ENCODE measurements at regions not wholly inside any gene's neighbourhood (a gene's known extent, or its start where the extent isn't known, plus 50 kb on each side); places are given as distances from the start of the nearest gene placed in this dataset.
"Not testable (repeated sequence)": the region's sequence is repeated elsewhere in the genome, so short reads cannot be mapped to it uniquely, and the experiment has no call there.

- DNase-seq (ENCODE audit: low read depth in 2 of 2) = no peak
Measured at GRCh38 chr9:81076131-81076530, 613.2 kb downstream of the TLE1 start.

GRCh38 chr9:81074221-81074620 lies 615.1 kb downstream of the TLE1 start:
- no peak for DNase-seq (ENCODE audit: low read depth in 2 of 2)

GRCh38 chr9:81073821-81074220 lies 615.5 kb downstream of the TLE1 start:
- no peak for DNase-seq (ENCODE audit: low read depth in 2 of 2)

GRCh38 chr9:81072758-81073157 lies 616.6 kb downstream of the TLE1 start:
- DNase-seq (ENCODE audit: low read depth in 2 of 2) = no peak

- no peak for DNase-seq (ENCODE audit: low read depth in 2 of 2)
Measured at GRCh38 chr9:81071108-81071507, 618.2 kb downstream of the TLE1 start.

- no peak for DNase-seq (ENCODE audit: low read depth in 2 of 2)
Measured at GRCh38 chr9:81070689-81071088, 618.7 kb downstream of the TLE1 start.

- no peak for DNase-seq (ENCODE audit: low read depth in 2 of 2)
Measured at GRCh38 chr9:81069923-81070322, 619.4 kb downstream of the TLE1 start.

GRCh38 chr9:81069038-81069795 lies 620.1 kb downstream of the TLE1 start:
- no peak for DNase-seq (ENCODE audit: low read depth in 2 of 2)

GRCh38 chr9:81062995-81063394 lies 626.4 kb downstream of the TLE1 start:
- not testable (repeated sequence) for DNase-seq (ENCODE audit: low read depth in 2 of 2)

GRCh38 chr9:81058782-81059181 lies 630.6 kb downstream of the TLE1 start:
- no peak for DNase-seq (ENCODE audit: low read depth in 2 of 2)

- no peak for DNase-seq (ENCODE audit: low read depth in 2 of 2)
Measured at GRCh38 chr9:81053298-81054025, 635.9 kb downstream of the TLE1 start.

- no peak for DNase-seq (ENCODE audit: low read depth in 2 of 2)
Measured at GRCh38 chr9:81052846-81053245, 636.5 kb downstream of the TLE1 start.

- DNase-seq (ENCODE audit: low read depth in 2 of 2) = no peak
Measured at GRCh38 chr9:81047280-81047679, 642.1 kb downstream of the TLE1 start.

GRCh38 chr9:81045658-81046057 lies 643.7 kb downstream of the TLE1 start:
- no peak for DNase-seq (ENCODE audit: low read depth in 2 of 2)

- DNase-seq (ENCODE audit: low read depth in 2 of 2) = no peak
Measured at GRCh38 chr9:81037889-81038288, 651.5 kb downstream of the TLE1 start.

- DNase-seq (ENCODE audit: low read depth in 2 of 2) = no peak
Measured at GRCh38 chr9:81035601-81036000, 653.7 kb downstream of the TLE1 start.

- DNase-seq (ENCODE audit: low read depth in 2 of 2) = no peak
Measured at GRCh38 chr9:81035171-81035570, 654.2 kb downstream of the TLE1 start.

- no peak for DNase-seq (ENCODE audit: low read depth in 2 of 2)
Measured at GRCh38 chr9:81032831-81033230, 656.5 kb downstream of the TLE1 start.

GRCh38 chr9:81032030-81032572 lies 657.2 kb downstream of the TLE1 start:
- no peak for DNase-seq (ENCODE audit: low read depth in 2 of 2)

GRCh38 chr9:81031422-81032029 lies 657.8 kb downstream of the TLE1 start:
- no peak for DNase-seq (ENCODE audit: low read depth in 2 of 2)

- DNase-seq (ENCODE audit: low read depth in 2 of 2) = no peak
Measured at GRCh38 chr9:81030027-81030426, 659.3 kb downstream of the TLE1 start.

GRCh38 chr9:81028504-81028903 lies 660.8 kb downstream of the TLE1 start:
- DNase-seq (ENCODE audit: low read depth in 2 of 2) = no peak

- no peak for DNase-seq (ENCODE audit: low read depth in 2 of 2)
Measured at GRCh38 chr9:81022177-81022576, 667.2 kb downstream of the TLE1 start.

Measured in activated CD8-positive, alpha-beta memory T cell treated with anti-CD3 and anti-CD28 coated beads for 4 hours (primary cell).